ENCODE measurements at regions not wholly inside any gene's neighbourhood (a gene's known extent, or its start where the extent isn't known, plus 50 kb on each side); places are given as distances from the start of the nearest gene placed in this dataset.
"Not testable (repeated sequence)": the region's sequence is repeated elsewhere in the genome, so short reads cannot be mapped to it uniquely, and the experiment has no call there.

- DNase-seq = no peak
Measured at GRCh38 chr4:173696011-173696410, 166.0 kb upstream of the HAND2 start.

- DNase-seq = no peak
Measured at GRCh38 chr4:173685831-173686210, 155.8 kb upstream of the HAND2 start.

GRCh38 chr4:173685165-173685830 lies 155.3 kb upstream of the HAND2 start:
- DNase-seq = no peak

GRCh38 chr4:173684223-173684622 lies 154.2 kb upstream of the HAND2 start:
- no peak for DNase-seq

GRCh38 chr4:173682609-173683008 lies 152.6 kb upstream of the HAND2 start:
- no peak for DNase-seq

GRCh38 chr4:173680278-173680677 lies 150.2 kb upstream of the HAND2 start:
- no peak for DNase-seq

- no peak for DNase-seq
Measured at GRCh38 chr4:173675446-173675845, 145.4 kb upstream of the HAND2 start.

- DNase-seq = no peak
Measured at GRCh38 chr4:173669460-173670179, 139.6 kb upstream of the HAND2 start.

- no peak for DNase-seq
Measured at GRCh38 chr4:173661001-173661400, 131.0 kb upstream of the HAND2 start.

GRCh38 chr4:173656898-173657297 lies 126.9 kb upstream of the HAND2 start:
- no peak for DNase-seq

GRCh38 chr4:173652283-173652931 lies 122.4 kb upstream of the HAND2 start:
- no peak for DNase-seq

GRCh38 chr4:173651651-173652282 lies 121.7 kb upstream of the HAND2 start:
- DNase-seq = no peak

GRCh38 chr4:173647902-173648301 lies 117.9 kb upstream of the HAND2 start:
- DNase-seq = no peak

- DNase-seq = no peak
Measured at GRCh38 chr4:173642509-173642908, 112.5 kb upstream of the HAND2 start.

- no peak for DNase-seq
Measured at GRCh38 chr4:173635395-173635794, 105.4 kb upstream of the HAND2 start.

- peak; percentile 22 for DNase-seq
Measured at GRCh38 chr4:173626277-173626676, 96.2 kb upstream of the HAND2 start.

GRCh38 chr4:173618648-173619047 lies 88.6 kb upstream of the HAND2 start:
- DNase-seq = not testable (repeated sequence)

- DNase-seq = no peak
Measured at GRCh38 chr4:173609158-173609557, 79.1 kb upstream of the HAND2 start.

- DNase-seq = peak; percentile 52
Measured at GRCh38 chr4:173608632-173609031, 78.6 kb upstream of the HAND2 start.

GRCh38 chr4:173591760-173592159 lies 61.7 kb upstream of the HAND2 start:
- DNase-seq = no peak

- no peak for DNase-seq
Measured at GRCh38 chr4:173590697-173591096, 60.7 kb upstream of the HAND2 start.

GRCh38 chr4:173585876-173586572 lies 56.0 kb upstream of the HAND2 start:
- DNase-seq = no peak

- DNase-seq = peak; percentile 46
Measured at GRCh38 chr4:173584506-173584905, 54.5 kb upstream of the HAND2 start.
